ENCODE measurements at regions not wholly inside any gene's neighbourhood (a gene's known extent, or its start where the extent isn't known, plus 50 kb on each side); places are given as distances from the start of the nearest gene placed in this dataset.
"Not testable (repeated sequence)": the region's sequence is repeated elsewhere in the genome, so short reads cannot be mapped to it uniquely, and the experiment has no call there.

- H3K4me1 ChIP-seq (ENCODE audit: control insufficient read depth, insufficient read depth, low read length); H3K9me3 ChIP-seq (ENCODE audit: control insufficient read depth, low read length); H3K36me3 ChIP-seq (ENCODE audit: control insufficient read depth, insufficient read depth, low read length); H3K27ac ChIP-seq (ENCODE audit: insufficient read depth, low read depth, low read length, poor library complexity, severe bottlenecking); H3K4me3 ChIP-seq (ENCODE audit: insufficient read depth, low read depth, low read length); H3K27me3 ChIP-seq (ENCODE audit: control insufficient read depth, insufficient read depth, low read length, poor library complexity, severe bottlenecking): not testable (repeated sequence)
- 87 to 91% methylated on average over 5 of the region's 5 CpGs for WGBS, 2 experiments
These were observed 663.0 kb upstream of the CBLB start for GRCh38 chr3:106531771-106532329.

- H3K27ac ChIP-seq (ENCODE audit: insufficient read depth, low read depth, low read length, poor library complexity, severe bottlenecking), result no peak overlapping the region
- H3K4me3 ChIP-seq (ENCODE audit: insufficient read depth, low read depth, low read length), result no peak overlapping the region
- WGBS, 2 experiments, result 92 to 94% methylated on average over 3 to 5 of the region's 5 CpGs
- H3K36me3 ChIP-seq (ENCODE audit: control insufficient read depth, insufficient read depth, low read length), result no peaks in the 10 kb centered on the region
- H3K4me1 ChIP-seq (ENCODE audit: control insufficient read depth, insufficient read depth, low read length), result no peaks in the 10 kb centered on the region
- no peaks in the 10 kb centered on the region for H3K9me3 ChIP-seq (ENCODE audit: control insufficient read depth, low read length)
- no peaks in the 10 kb centered on the region for H3K27me3 ChIP-seq (ENCODE audit: control insufficient read depth, insufficient read depth, low read length, poor library complexity, severe bottlenecking)
These were observed 664.4 kb upstream of the CBLB start for GRCh38 chr3:106533093-106533787.

DNA sequence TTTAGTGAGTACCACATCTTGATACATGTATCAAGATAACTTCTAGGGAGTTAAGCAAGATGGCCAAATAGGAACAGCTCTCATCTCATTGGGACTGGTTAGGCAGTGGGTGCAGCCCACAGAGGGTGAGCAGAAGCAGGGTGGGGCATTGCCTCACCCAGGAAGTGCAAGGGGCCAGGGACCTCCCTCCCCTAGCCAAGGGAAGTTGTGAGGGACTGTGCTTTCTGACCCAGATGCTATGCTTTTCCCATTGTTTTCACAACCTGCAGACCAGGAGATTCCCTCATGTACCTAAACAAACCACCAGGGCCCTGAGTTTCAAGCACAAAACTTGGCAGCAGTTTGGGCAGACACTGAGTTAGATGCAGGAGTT lies 665.0 kb upstream of the CBLB start:
- Histone ChIP-seq H3K9me3 (ENCODE audit: control insufficient read depth, low read length) (no peaks in the 10 kb centered on the region), H3K4me1 (ENCODE audit: control insufficient read depth, insufficient read depth, low read length) (no peaks in the 10 kb centered on the region), H3K36me3 (ENCODE audit: control insufficient read depth, insufficient read depth, low read length) (no peaks in the 10 kb centered on the region), H3K27ac (ENCODE audit: insufficient read depth, low read depth, low read length, poor library complexity, severe bottlenecking) (no peak overlapping the region), H3K27me3 (ENCODE audit: control insufficient read depth, insufficient read depth, low read length, poor library complexity, severe bottlenecking) (no peaks in the 10 kb centered on the region), H3K4me3 (ENCODE audit: insufficient read depth, low read depth, low read length) (no peak overlapping the region)

DNA sequence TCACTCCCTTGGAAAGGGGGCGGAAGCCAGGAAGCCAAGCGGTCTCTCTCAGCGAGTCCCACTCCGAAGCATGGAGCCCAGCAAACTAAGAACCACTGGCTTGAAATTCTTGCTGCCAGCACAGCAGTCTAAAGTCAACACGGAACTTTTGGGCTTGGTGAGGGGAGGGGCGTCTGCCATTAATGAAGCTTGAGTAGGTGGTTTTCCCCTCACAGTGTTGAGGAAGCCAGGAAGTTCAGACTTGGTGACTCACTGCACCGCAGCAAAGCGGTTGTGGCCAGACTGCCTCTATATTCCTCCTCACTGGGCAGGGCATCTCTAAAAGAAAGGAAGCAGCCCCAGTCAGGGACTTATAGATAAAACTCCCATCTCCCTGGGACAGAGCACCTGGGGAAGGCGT lies 665.4 kb upstream of the CBLB start:
- H3K4me3 ChIP-seq (ENCODE audit: insufficient read depth, low read depth, low read length), result no peak overlapping the region
- H3K27ac ChIP-seq (ENCODE audit: insufficient read depth, low read depth, low read length, poor library complexity, severe bottlenecking), result no peak overlapping the region
- WGBS, 2 experiments, result 95 to 96% methylated on average over 9 of the region's 9 CpGs
- no peaks in the 10 kb centered on the region for H3K9me3 ChIP-seq (ENCODE audit: control insufficient read depth, low read length)
- H3K4me1 ChIP-seq (ENCODE audit: control insufficient read depth, insufficient read depth, low read length), result no peaks in the 10 kb centered on the region
- no peaks in the 10 kb centered on the region for H3K36me3 ChIP-seq (ENCODE audit: control insufficient read depth, insufficient read depth, low read length)
- no peaks in the 10 kb centered on the region for H3K27me3 ChIP-seq (ENCODE audit: control insufficient read depth, insufficient read depth, low read length, poor library complexity, severe bottlenecking)

GRCh38 chr3:106540743-106541142 lies 671.9 kb upstream of the CBLB start:
- Histone ChIP-seq H3K27ac (ENCODE audit: insufficient read depth, low read depth, low read length, poor library complexity, severe bottlenecking) (no peak overlapping the region), H3K27me3 (ENCODE audit: control insufficient read depth, insufficient read depth, low read length, poor library complexity, severe bottlenecking) (no peaks in the 10 kb centered on the region), H3K9me3 (ENCODE audit: control insufficient read depth, low read length) (no peaks in the 10 kb centered on the region), H3K4me3 (ENCODE audit: insufficient read depth, low read depth, low read length) (no peak overlapping the region), H3K36me3 (ENCODE audit: control insufficient read depth, insufficient read depth, low read length) (no peaks in the 10 kb centered on the region), H3K4me1 (ENCODE audit: control insufficient read depth, insufficient read depth, low read length) (peaks cover 10% of the 10 kb centered on the region)
- 85 to 93% methylated on average over 3 of the region's 3 CpGs for WGBS, 2 experiments

- H3K4me3 ChIP-seq (ENCODE audit: insufficient read depth, low read depth, low read length), result no peak overlapping the region
- no peaks in the 10 kb centered on the region for H3K36me3 ChIP-seq (ENCODE audit: control insufficient read depth, insufficient read depth, low read length)
- no peak overlapping the region for H3K27ac ChIP-seq (ENCODE audit: insufficient read depth, low read depth, low read length, poor library complexity, severe bottlenecking)
- H3K27me3 ChIP-seq (ENCODE audit: control insufficient read depth, insufficient read depth, low read length, poor library complexity, severe bottlenecking), result no peaks in the 10 kb centered on the region
- 45 to 64% methylated on average over 5 to 6 of the region's 6 CpGs for WGBS, 2 experiments
- H3K4me1 ChIP-seq (ENCODE audit: control insufficient read depth, insufficient read depth, low read length), result peaks cover 10% of the 10 kb centered on the region
- H3K9me3 ChIP-seq (ENCODE audit: control insufficient read depth, low read length), result no peaks in the 10 kb centered on the region
These were observed 673.4 kb upstream of the CBLB start for GRCh38 chr3:106542101-106542769.

- no peaks in the 10 kb centered on the region for H3K4me1 ChIP-seq (ENCODE audit: control insufficient read depth, insufficient read depth, low read length)
- H3K36me3 ChIP-seq (ENCODE audit: control insufficient read depth, insufficient read depth, low read length), result no peaks in the 10 kb centered on the region
- no peak overlapping the region for H3K4me3 ChIP-seq (ENCODE audit: insufficient read depth, low read depth, low read length)
- no peaks in the 10 kb centered on the region for H3K27me3 ChIP-seq (ENCODE audit: control insufficient read depth, insufficient read depth, low read length, poor library complexity, severe bottlenecking)
- 96 to 100% methylated on average over 4 of the region's 4 CpGs for WGBS, 2 experiments
- H3K9me3 ChIP-seq (ENCODE audit: control insufficient read depth, low read length), result no peaks in the 10 kb centered on the region
- H3K27ac ChIP-seq (ENCODE audit: insufficient read depth, low read depth, low read length, poor library complexity, severe bottlenecking), result no peak overlapping the region
These were observed 683.7 kb upstream of the CBLB start for GRCh38 chr3:106552351-106553043.

GRCh38 chr3:106560451-106560966 lies 691.7 kb upstream of the CBLB start:
- no peak overlapping the region for H3K27ac ChIP-seq (ENCODE audit: insufficient read depth, low read depth, low read length, poor library complexity, severe bottlenecking)
- no peaks in the 10 kb centered on the region for H3K4me1 ChIP-seq (ENCODE audit: control insufficient read depth, insufficient read depth, low read length)
- H3K36me3 ChIP-seq (ENCODE audit: control insufficient read depth, insufficient read depth, low read length), result no peaks in the 10 kb centered on the region
- no peaks in the 10 kb centered on the region for H3K27me3 ChIP-seq (ENCODE audit: control insufficient read depth, insufficient read depth, low read length, poor library complexity, severe bottlenecking)
- no peak overlapping the region for H3K4me3 ChIP-seq (ENCODE audit: insufficient read depth, low read depth, low read length)
- WGBS, 2 experiments, result 85% methylated on average over 3 of the region's 3 CpGs; no CpG with 5 or more reads in 1 of the 2 experiments
- H3K9me3 ChIP-seq (ENCODE audit: control insufficient read depth, low read length), result no peaks in the 10 kb centered on the region

- Histone ChIP-seq H3K27me3 (ENCODE audit: control insufficient read depth, insufficient read depth, low read length, poor library complexity, severe bottlenecking) (no peaks in the 10 kb centered on the region), H3K4me1 (ENCODE audit: control insufficient read depth, insufficient read depth, low read length) (peaks cover 6% of the 10 kb centered on the region), H3K9me3 (ENCODE audit: control insufficient read depth, low read length) (no peaks in the 10 kb centered on the region), H3K4me3 (ENCODE audit: insufficient read depth, low read depth, low read length) (no peak overlapping the region), H3K36me3 (ENCODE audit: control insufficient read depth, insufficient read depth, low read length) (no peaks in the 10 kb centered on the region), H3K27ac (ENCODE audit: insufficient read depth, low read depth, low read length, poor library complexity, severe bottlenecking) (no peak overlapping the region)
- 44 to 50% methylated on average over 4 of the region's 4 CpGs for WGBS, 2 experiments
These were observed 697.5 kb upstream of the CBLB start for GRCh38 chr3:106566277-106566676.

- WGBS, 2 experiments, result 86 to 97% methylated on average over 1 of the region's 1 CpG
- Histone ChIP-seq H3K9me3 (ENCODE audit: control insufficient read depth, low read length) (no peaks in the 10 kb centered on the region), H3K4me1 (ENCODE audit: control insufficient read depth, insufficient read depth, low read length) (peaks cover 6% of the 10 kb centered on the region), H3K36me3 (ENCODE audit: control insufficient read depth, insufficient read depth, low read length) (no peaks in the 10 kb centered on the region), H3K27me3 (ENCODE audit: control insufficient read depth, insufficient read depth, low read length, poor library complexity, severe bottlenecking) (no peaks in the 10 kb centered on the region), H3K4me3 (ENCODE audit: insufficient read depth, low read depth, low read length) (no peak overlapping the region), H3K27ac (ENCODE audit: insufficient read depth, low read depth, low read length, poor library complexity, severe bottlenecking) (no peak overlapping the region)
These were observed 701.6 kb upstream of the CBLB start for GRCh38 chr3:106570426-106570825.
